ENCODE measurements at regions not wholly inside any gene's neighbourhood (a gene's known extent, or its start where the extent isn't known, plus 50 kb on each side); places are given as distances from the start of the nearest gene placed in this dataset.

DNA sequence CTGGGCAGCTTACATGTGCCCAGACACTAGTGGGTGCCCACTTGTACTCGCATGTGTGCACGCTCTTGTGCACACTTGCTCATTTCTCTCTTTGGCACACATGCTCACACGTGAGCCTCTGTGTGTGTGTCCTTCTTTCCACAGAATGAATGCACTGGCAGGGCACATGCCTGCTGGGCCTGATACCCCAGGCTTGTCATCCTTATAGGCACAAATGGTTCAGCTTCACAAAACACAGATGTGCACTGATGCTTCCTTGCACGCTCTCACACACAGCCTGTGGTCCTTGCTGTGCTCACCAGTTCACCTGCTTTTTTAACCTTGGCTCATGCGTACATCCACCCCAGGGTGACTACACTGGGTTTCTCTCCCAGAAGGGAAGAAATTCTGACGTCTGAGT, 174.8 kb downstream of the BUD13 start (continued):
- TF ChIP-seq, protein P1, sequence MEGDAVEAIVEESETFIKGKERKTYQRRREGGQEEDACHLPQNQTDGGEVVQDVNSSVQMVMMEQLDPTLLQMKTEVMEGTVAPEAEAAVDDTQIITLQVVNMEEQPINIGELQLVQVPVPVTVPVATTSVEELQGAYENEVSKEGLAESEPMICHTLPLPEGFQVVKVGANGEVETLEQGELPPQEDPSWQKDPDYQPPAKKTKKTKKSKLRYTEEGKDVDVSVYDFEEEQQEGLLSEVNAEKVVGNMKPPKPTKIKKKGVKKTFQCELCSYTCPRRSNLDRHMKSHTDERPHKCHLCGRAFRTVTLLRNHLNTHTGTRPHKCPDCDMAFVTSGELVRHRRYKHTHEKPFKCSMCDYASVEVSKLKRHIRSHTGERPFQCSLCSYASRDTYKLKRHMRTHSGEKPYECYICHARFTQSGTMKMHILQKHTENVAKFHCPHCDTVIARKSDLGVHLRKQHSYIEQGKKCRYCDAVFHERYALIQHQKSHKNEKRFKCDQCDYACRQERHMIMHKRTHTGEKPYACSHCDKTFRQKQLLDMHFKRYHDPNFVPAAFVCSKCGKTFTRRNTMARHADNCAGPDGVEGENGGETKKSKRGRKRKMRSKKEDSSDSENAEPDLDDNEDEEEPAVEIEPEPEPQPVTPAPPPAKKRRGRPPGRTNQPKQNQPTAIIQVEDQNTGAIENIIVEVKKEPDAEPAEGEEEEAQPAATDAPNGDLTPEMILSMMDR (IDR thresholded peaks at IDR 0.05) = no peak
- no peak for TF ChIP-seq GATA2 (CRISPR knock-in tag; IDR thresholded peaks at IDR 0.05)
- TF ChIP-seq RFX5 (IDR thresholded peaks at IDR 0.05; ENCODE audit: low read length) = no peak
- no peak for TF ChIP-seq RXRA (IDR thresholded peaks at IDR 0.05; ENCODE audit: borderline replicate concordance, low read depth)
- no peak for TF ChIP-seq FOSL2 (IDR thresholded peaks at IDR 0.05; ENCODE audit: borderline replicate concordance, low read depth)
- TF ChIP-seq CHD2 (IDR thresholded peaks at IDR 0.05; ENCODE audit: low read length, partially characterized antibody) = no peak
- no peak for TF ChIP-seq FOXM1 (IDR thresholded peaks at IDR 0.05; ENCODE audit: low read depth)
- TF ChIP-seq, protein P2, sequence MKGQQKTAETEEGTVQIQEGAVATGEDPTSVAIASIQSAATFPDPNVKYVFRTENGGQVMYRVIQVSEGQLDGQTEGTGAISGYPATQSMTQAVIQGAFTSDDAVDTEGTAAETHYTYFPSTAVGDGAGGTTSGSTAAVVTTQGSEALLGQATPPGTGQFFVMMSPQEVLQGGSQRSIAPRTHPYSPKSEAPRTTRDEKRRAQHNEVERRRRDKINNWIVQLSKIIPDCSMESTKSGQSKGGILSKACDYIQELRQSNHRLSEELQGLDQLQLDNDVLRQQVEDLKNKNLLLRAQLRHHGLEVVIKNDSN (IDR thresholded peaks at IDR 0.05; ENCODE audit: borderline replicate concordance, low read depth) = no peak
- TF ChIP-seq, protein P3, sequence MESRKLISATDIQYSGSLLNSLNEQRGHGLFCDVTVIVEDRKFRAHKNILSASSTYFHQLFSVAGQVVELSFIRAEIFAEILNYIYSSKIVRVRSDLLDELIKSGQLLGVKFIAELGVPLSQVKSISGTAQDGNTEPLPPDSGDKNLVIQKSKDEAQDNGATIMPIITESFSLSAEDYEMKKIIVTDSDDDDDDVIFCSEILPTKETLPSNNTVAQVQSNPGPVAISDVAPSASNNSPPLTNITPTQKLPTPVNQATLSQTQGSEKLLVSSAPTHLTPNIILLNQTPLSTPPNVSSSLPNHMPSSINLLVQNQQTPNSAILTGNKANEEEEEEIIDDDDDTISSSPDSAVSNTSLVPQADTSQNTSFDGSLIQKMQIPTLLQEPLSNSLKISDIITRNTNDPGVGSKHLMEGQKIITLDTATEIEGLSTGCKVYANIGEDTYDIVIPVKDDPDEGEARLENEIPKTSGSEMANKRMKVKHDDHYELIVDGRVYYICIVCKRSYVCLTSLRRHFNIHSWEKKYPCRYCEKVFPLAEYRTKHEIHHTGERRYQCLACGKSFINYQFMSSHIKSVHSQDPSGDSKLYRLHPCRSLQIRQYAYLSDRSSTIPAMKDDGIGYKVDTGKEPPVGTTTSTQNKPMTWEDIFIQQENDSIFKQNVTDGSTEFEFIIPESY (IDR thresholded peaks at IDR 0.05; ENCODE audit: borderline replicate concordance, low read depth) = no peak
- no peak for TF ChIP-seq POLR2AphosphoS5 (IDR thresholded peaks at IDR 0.05; ENCODE audit: low read depth, low read length)

DNA sequence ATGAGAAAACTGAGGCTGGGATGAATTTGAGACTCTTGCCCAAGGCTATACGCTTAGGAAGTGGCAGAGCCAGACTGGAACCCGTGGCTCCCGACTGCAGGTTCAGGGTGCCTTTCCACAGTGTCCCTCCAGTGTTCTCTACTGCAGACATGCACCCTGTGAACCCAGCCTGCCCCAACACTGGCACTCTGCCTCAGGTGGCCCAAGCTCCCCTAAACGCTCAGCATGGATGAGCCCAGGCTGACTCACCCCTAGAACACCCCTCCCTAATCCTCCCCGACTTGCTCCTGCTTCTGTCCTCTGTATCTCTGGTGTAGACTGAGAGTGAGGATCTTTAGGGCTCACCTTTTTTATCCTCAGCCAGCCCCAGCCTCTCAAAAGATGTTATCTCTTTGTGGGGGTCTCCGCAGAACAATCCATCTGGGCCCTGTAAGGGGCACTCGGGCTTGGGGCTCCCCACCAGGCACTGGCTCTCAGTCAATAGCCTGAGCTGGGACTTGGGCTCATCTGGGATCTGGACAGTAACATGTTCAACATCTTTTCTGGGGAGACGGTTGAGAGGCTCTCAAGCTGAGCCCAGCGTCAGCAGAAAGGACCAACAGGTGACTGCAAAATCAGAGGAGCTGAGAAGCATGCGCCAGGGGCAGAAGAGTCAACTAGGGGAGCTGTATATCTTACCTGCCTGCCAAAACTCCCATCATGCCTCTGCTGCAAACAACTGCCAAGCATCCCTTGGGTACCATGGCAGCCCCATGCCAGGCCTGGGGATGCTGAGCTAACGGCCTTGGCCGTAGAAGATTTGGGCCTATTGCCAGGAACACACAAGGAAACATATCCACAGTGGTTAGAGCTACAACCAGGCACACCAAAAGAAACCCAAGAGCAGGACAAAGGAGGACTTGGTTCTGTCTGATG, 176.2 kb downstream of the BUD13 start:
- ChIA-PET POLR2A (no interaction called here), CTCF (interaction anchor here (1.0 to 1.6 kb wide), 3 partner anchors 9 to 45 kb away, joined by 3 to 6 read pairs (median 4); no protein-coding TSS in a partner anchor)
- H3K79me2 ChIP-seq (ENCODE audit: insufficient read depth) = no peaks in the 10 kb centered on the region

More for the DNA sequence above, 176.2 kb downstream of the BUD13 start:
- Histone ChIP-seq H3K27ac (ENCODE audit: low read depth in 2 of 2, low read length in 1 of 2) (no peak overlapping the region), H3K4me3 (ENCODE audit: low read depth in 2 of 2, low read length in 1 of 2) (no peak overlapping the region), H3K9me3 (no peaks in the 10 kb centered on the region), H3K9me2 (no peaks in the 10 kb centered on the region), H3K9ac (no peak overlapping the region), H3K27me3 (ENCODE audit: insufficient read depth) (peaks cover 7% of the 10 kb centered on the region; the same call in 1 of the 2 replicates), H2AFZ (ENCODE audit: low read depth) (no peak overlapping the region), H4K20me1 (ENCODE audit: insufficient read depth) (no peaks in the 10 kb centered on the region), H3F3A (replicated peaks; ENCODE audit: insufficient read depth) (no peaks in the 10 kb centered on the region), H3K4me1 (ENCODE audit: control insufficient read depth in 1 of 2, insufficient read depth in 2 of 2, low read depth in 1 of 2, low read length in 1 of 2) (peaks cover 2 to 8% of the 10 kb centered on the region in 2 experiments; a peak in 2 of 4 replicates), H3K36me3 (replicated peaks in 1 of 2; ENCODE audit: control insufficient read depth in 1 of 2, insufficient read depth in 2 of 2, low read length in 1 of 2) (no peaks in the 10 kb centered on the region), H3K4me2 (no peak overlapping the region)
- TF ChIP-seq, protein P2 (IDR thresholded peaks at IDR 0.05; ENCODE audit: borderline replicate concordance, low read depth) = no peak
- TF ChIP-seq GATA2 (CRISPR knock-in tag; IDR thresholded peaks at IDR 0.05) = no peak
- no peak for TF ChIP-seq EZH2phosphoT487 (IDR thresholded peaks at IDR 0.05; ENCODE audit: borderline replicate concordance, low read depth)
- TF ChIP-seq RAD21 (IDR thresholded peaks at IDR 0.05; ENCODE audit: low read length) = no peak
- no peak for TF ChIP-seq FOXJ3 (CRISPR knock-in tag; IDR thresholded peaks at IDR 0.05)
- WGBS (ENCODE audit: low lambda C conversion rate) = 52% methylated on average over 12 of the region's 12 CpGs
- DNase-seq = no peak

Measured in SK-N-SH (cell line).